A549 (cell line): ENCODE measurements at regions not wholly inside any gene's neighbourhood (a gene's known extent, or its start where the extent isn't known, plus 50 kb on each side); places are given as distances from the start of the nearest gene placed in this dataset.
"Not testable (repeated sequence)": the region's sequence is repeated elsewhere in the genome, so short reads cannot be mapped to it uniquely, and the experiment has no call there.

Source experiments
- ATAC-seq, 2 experiments: fragments of 200-7000 bp in 1 of 2; fragments of >200 bp in 1 of 2; cut with Nextera tagmentation in 1 of 2; cut with Tn5 transposase in 1 of 2; 3 replicates each; pipeline versions ENCODE4 v1.8.0 to v1.9.1; 2018 to 2020; ENCODE audit warnings: mild to moderate bottlenecking in 1 of 2, moderate library complexity in 1 of 2
- CTCF ChIA-PET: fragments of 300-600 bp; sonication (Branson Sonifier 250); formaldehyde crosslinking; extraction: SDS; loops from one replicate; lab custom pipeline; 2021; ENCODE audit warnings: antibody characterized with exemption, inconsistent platforms; lab: Yijun Ruan, JAX
- POLR2A ChIA-PET: fragments of 350-600 bp; formaldehyde crosslinking; extraction: SDS; loops from one replicate; lab custom pipeline; 2021; ENCODE audit warnings: antibody characterized with exemption, inconsistent platforms; lab: Yijun Ruan, JAX
- DNase-seq, 2 experiments: peaks; one replicate each; pipeline versions ENCODE4 v3.0.0 to v3.0.0-alpha.2; 2011 to 2016; ENCODE audit warnings: low read depth in 1 of 2, low spot score in 1 of 2
- FAIRE-seq: peaks from 2 replicates; lab custom pipeline; 2011; peaks lifted over from hg19 to GRCh38; lab: Jason Lieb, UNC
- H3K27ac ChIP-seq, 2 experiments: fragments of >200 bp; sonication (Bioruptor Twin); formaldehyde crosslinking; 3 replicates each; pipeline ENCODE4 v1.5.1; 2016 to 2017
- H3K4me1 ChIP-seq: fragments of >200 bp; sonication (Bioruptor Twin); formaldehyde crosslinking; 3 replicates; pipeline ENCODE4 v1.6.1; 2016
- H3K4me2 ChIP-seq: fragments of >200 bp; sonication (Bioruptor Twin); formaldehyde crosslinking; 3 replicates; pipeline ENCODE4 v1.6.1; 2016
- H3K4me3 ChIP-seq: fragments of >200 bp; sonication (Bioruptor Twin); formaldehyde crosslinking; 3 replicates; pipeline ENCODE4 v1.5.1; 2016
- H3K9me3 ChIP-seq: fragments of >200 bp; sonication (Bioruptor Twin); formaldehyde crosslinking; 3 replicates; pipeline ENCODE4 v1.6.1; 2016
- CHD2 ChIP-seq: fragments of 150-350 bp; IDR thresholded peaks from 2 replicates; pipeline ENCODE4 v1.6.1; 2014; ENCODE audit warnings: low read length; ENCODE audit not compliant: partially characterized antibody
- CHD4 ChIP-seq: fragments of 200-600 bp; sonication (generic); IDR thresholded peaks from 2 replicates; pipeline ENCODE4 v1.6.1; 2016; ENCODE audit warnings: antibody characterized with exemption, mild to moderate bottlenecking, borderline replicate concordance
- E2F6 ChIP-seq: IDR thresholded peaks from 2 replicates; pipeline ENCODE4 v1.6.1; 2012; ENCODE audit warnings: low read depth, borderline replicate concordance
- EHF ChIP-seq: fragments of 250-450 bp; sonication (Bioruptor Pico); IDR thresholded peaks from 2 replicates; pipeline ENCODE4 v1.5.0; 2020; ENCODE audit warnings: mild to moderate bottlenecking
- FOSB ChIP-seq: fragments of 250-450 bp; sonication (Bioruptor Pico); IDR thresholded peaks from 2 replicates; pipeline ENCODE4 v1.5.0; 2020; ENCODE audit warnings: mild to moderate bottlenecking, moderate library complexity
- HDAC2 ChIP-seq: fragments of 200-600 bp; sonication (generic); IDR thresholded peaks from 2 replicates; pipeline ENCODE4 v1.6.1; 2016
- HES2 ChIP-seq: fragments of >200 bp; sonication (Bioruptor Twin); formaldehyde crosslinking; IDR thresholded peaks from 2 replicates; pipeline ENCODE4 v1.6.1; 2016
- JUN ChIP-seq, 2 experiments: fragments of >200 bp; sonication (Bioruptor Twin); formaldehyde crosslinking; IDR thresholded peaks; 2 replicates in 1 of 2; 3 replicates in 1 of 2; pipeline ENCODE4 v1.6.1; 2016 to 2017
- JUNB ChIP-seq: fragments of >200 bp; sonication (Bioruptor Twin); formaldehyde crosslinking; IDR thresholded peaks from 2 replicates; pipeline ENCODE4 v1.6.1; 2016
- KDM1A ChIP-seq: fragments of 200-600 bp; sonication (generic); IDR thresholded peaks from 2 replicates; pipeline ENCODE4 v1.6.1; 2016; ENCODE audit warnings: low read depth, mild to moderate bottlenecking
- MYC ChIP-seq: IDR thresholded peaks from 2 replicates; pipeline ENCODE4 v1.6.1; 2012; ENCODE audit warnings: mild to moderate bottlenecking, inconsistent platforms, low read length, improper control_type of control experiment, borderline replicate concordance
- PHF8 ChIP-seq: fragments of 200-600 bp; sonication (generic); IDR thresholded peaks from 2 replicates; pipeline ENCODE4 v1.6.1; 2016; ENCODE audit warnings: low read depth, mild to moderate bottlenecking, antibody characterized with exemption, moderate library complexity, borderline replicate concordance
- POLR2A ChIP-seq: IDR thresholded peaks from 2 replicates; pipeline ENCODE4 v1.6.1; 2012; ENCODE audit warnings: mild to moderate bottlenecking, low read length
- RFX5 ChIP-seq: fragments of 450-650 bp; IDR thresholded peaks from 2 replicates; pipeline ENCODE4 v1.7.1; 2014; ENCODE audit warnings: antibody characterized with exemption, mild to moderate bottlenecking, moderate library complexity
- SMC3 ChIP-seq: fragments of >200 bp; sonication (Bioruptor Twin); formaldehyde crosslinking; IDR thresholded peaks from 3 replicates; pipeline ENCODE4 v1.6.1; 2018; ENCODE audit warnings: inconsistent platforms
- TP53 ChIP-seq: fragments of 250-450 bp; sonication (Bioruptor Pico); IDR thresholded peaks from 2 replicates; pipeline ENCODE4 v1.5.0; 2021; ENCODE audit warnings: mild to moderate bottlenecking, moderate library complexity
- ZC3H11A ChIP-seq: fragments of 450-650 bp; IDR thresholded peaks from 2 replicates; pipeline ENCODE4 v1.6.1; 2014; ENCODE audit warnings: antibody characterized with exemption, mild to moderate bottlenecking
- WGBS: methylation state at CpG from one replicate; pipeline ENCODE4 v1.1.6; 2017; ENCODE audit errors: missing lambda C conversion rate; 5-methylcytosine and 5-hydroxymethylcytosine counted together
- TF ChIP-seq, protein P1 (sequence below): fragments of 150-350 bp; IDR thresholded peaks from 2 replicates; pipeline ENCODE4 v1.6.1; 2014; ENCODE audit warnings: low read depth, mild to moderate bottlenecking, low read length
- TF ChIP-seq, protein P2 (sequence below): fragments of 200-600 bp; sonication (generic); IDR thresholded peaks from 2 replicates; pipeline ENCODE4 v1.6.1; 2016; ENCODE audit warnings: antibody characterized with exemption, mild to moderate bottlenecking, moderate library complexity
- TF ChIP-seq, protein P3 (sequence below): IDR thresholded peaks from 2 replicates; pipeline ENCODE4 v1.6.1; 2012

- CTCF ChIA-PET = interaction anchor here (0.9 kb wide), 1 partner anchor 20 kb away, joined by 3 read pairs; no protein-coding TSS in a partner anchor
- DNase-seq (no peak), ATAC-seq (no peak), FAIRE-seq (no peak)
- POLR2A ChIA-PET = no interaction called here
- no peak for TF ChIP-seq E2F6
- TF ChIP-seq EHF = no peak
- TF ChIP-seq, protein P1, sequence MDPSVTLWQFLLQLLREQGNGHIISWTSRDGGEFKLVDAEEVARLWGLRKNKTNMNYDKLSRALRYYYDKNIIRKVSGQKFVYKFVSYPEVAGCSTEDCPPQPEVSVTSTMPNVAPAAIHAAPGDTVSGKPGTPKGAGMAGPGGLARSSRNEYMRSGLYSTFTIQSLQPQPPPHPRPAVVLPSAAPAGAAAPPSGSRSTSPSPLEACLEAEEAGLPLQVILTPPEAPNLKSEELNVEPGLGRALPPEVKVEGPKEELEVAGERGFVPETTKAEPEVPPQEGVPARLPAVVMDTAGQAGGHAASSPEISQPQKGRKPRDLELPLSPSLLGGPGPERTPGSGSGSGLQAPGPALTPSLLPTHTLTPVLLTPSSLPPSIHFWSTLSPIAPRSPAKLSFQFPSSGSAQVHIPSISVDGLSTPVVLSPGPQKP = no peak
- TF ChIP-seq CHD4 = no peak
- no peak for TF ChIP-seq RFX5
- no peak for TF ChIP-seq CHD2
- no peak for TF ChIP-seq TP53
- no peak for TF ChIP-seq SMC3
- no peak for TF ChIP-seq HES2
- TF ChIP-seq HDAC2 = no peak
- H3K4me1 ChIP-seq = no peaks in the 10 kb centered on the region
- H3K9me3 ChIP-seq = no peaks in the 10 kb centered on the region
- H3K4me2 ChIP-seq = no peak overlapping the region
- H3K27ac ChIP-seq = no peak overlapping the region
- WGBS = 71% methylated on average over 3 of the region's 3 CpGs
- H3K4me3 ChIP-seq = no peak overlapping the region
Observed at GRCh38 chr14:71399057-71399487, 491.8 kb downstream of the PCNX1 start.

DNA sequence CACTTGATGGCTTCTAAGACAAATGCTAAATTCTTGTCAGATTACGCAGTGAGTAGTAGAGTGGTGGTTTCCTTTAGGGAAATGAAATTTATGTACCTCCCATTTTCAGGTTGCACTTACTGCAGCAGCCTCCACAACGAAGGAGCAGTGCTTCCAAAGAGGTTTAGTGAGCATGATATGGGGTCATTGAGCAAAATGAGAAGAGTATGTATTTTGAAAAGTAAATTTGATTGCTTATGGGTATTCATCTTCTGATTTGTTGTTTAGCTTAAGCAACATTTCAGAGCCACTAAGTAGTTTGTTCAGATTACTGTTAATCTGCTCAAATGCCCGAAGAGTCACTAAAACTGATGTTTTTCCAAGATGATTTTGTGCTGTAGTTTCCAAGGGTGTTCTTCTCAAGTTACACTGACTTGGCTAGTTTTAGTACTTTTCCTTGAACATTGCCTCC lies 493.6 kb downstream of the PCNX1 start:
- no peak overlapping the region for H3K4me3 ChIP-seq
- H3K4me1 ChIP-seq = no peaks in the 10 kb centered on the region
- CTCF ChIA-PET = no interaction called here
- H3K9me3 ChIP-seq = no peaks in the 10 kb centered on the region
- no peak overlapping the region for H3K4me2 ChIP-seq
- POLR2A ChIA-PET = no interaction called here
- no peak for TF ChIP-seq KDM1A
- TF ChIP-seq JUNB = no peak
- TF ChIP-seq HES2 = no peak
- TF ChIP-seq E2F6 = no peak
- no peak for TF ChIP-seq MYC
- no peak for TF ChIP-seq RFX5
- no peak for TF ChIP-seq ZC3H11A
- no peak for TF ChIP-seq POLR2A
- TF ChIP-seq, protein P2, sequence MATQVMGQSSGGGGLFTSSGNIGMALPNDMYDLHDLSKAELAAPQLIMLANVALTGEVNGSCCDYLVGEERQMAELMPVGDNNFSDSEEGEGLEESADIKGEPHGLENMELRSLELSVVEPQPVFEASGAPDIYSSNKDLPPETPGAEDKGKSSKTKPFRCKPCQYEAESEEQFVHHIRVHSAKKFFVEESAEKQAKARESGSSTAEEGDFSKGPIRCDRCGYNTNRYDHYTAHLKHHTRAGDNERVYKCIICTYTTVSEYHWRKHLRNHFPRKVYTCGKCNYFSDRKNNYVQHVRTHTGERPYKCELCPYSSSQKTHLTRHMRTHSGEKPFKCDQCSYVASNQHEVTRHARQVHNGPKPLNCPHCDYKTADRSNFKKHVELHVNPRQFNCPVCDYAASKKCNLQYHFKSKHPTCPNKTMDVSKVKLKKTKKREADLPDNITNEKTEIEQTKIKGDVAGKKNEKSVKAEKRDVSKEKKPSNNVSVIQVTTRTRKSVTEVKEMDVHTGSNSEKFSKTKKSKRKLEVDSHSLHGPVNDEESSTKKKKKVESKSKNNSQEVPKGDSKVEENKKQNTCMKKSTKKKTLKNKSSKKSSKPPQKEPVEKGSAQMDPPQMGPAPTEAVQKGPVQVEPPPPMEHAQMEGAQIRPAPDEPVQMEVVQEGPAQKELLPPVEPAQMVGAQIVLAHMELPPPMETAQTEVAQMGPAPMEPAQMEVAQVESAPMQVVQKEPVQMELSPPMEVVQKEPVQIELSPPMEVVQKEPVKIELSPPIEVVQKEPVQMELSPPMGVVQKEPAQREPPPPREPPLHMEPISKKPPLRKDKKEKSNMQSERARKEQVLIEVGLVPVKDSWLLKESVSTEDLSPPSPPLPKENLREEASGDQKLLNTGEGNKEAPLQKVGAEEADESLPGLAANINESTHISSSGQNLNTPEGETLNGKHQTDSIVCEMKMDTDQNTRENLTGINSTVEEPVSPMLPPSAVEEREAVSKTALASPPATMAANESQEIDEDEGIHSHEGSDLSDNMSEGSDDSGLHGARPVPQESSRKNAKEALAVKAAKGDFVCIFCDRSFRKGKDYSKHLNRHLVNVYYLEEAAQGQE = no peak
- TF ChIP-seq FOSB = no peak
- TF ChIP-seq, protein P3, sequence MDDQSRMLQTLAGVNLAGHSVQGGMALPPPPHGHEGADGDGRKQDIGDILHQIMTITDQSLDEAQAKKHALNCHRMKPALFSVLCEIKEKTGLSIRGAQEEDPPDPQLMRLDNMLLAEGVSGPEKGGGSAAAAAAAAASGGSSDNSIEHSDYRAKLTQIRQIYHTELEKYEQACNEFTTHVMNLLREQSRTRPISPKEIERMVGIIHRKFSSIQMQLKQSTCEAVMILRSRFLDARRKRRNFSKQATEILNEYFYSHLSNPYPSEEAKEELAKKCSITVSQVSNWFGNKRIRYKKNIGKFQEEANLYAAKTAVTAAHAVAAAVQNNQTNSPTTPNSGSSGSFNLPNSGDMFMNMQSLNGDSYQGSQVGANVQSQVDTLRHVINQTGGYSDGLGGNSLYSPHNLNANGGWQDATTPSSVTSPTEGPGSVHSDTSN = no peak
- no peak for TF ChIP-seq JUN (IDR thresholded peaks at IDR 0.05)
- no peak for TF ChIP-seq PHF8
- ATAC-seq (no peak), FAIRE-seq (no peak), DNase-seq (no peak)
- WGBS = 72% methylated on average over 3 of the region's 3 CpGs
- H3K27ac ChIP-seq = no peak overlapping the region

GRCh38 chr14:71402415-71402814 lies 495.2 kb downstream of the PCNX1 start:
- 90% methylated on average over 3 of the region's 3 CpGs for WGBS
- not testable (repeated sequence) for FAIRE-seq

More at GRCh38 chr14:71402415-71402814, 495.2 kb downstream of the PCNX1 start:
- DNase-seq, H3K4me2 ChIP-seq, H3K4me1 ChIP-seq, CTCF ChIA-PET, POLR2A ChIA-PET, H3K4me3 ChIP-seq, H3K9me3 ChIP-seq, ATAC-seq, H3K27ac ChIP-seq: not testable (repeated sequence)
